Uterus (tissue), 2 donors: ENCODE measurements at regions not wholly inside any gene's neighbourhood (a gene's known extent, or its start where the extent isn't known, plus 50 kb on each side); places are given as distances from the start of the nearest gene placed in this dataset.

Experiments used
- POLR2A ChIP-seq, 2 donors: fragments of 450-650 bp; IDR thresholded peaks; one replicate each; pipeline ENCODE4 v1.6.1; 2016; ENCODE audit warnings: antibody characterized with exemption in 2 of 2, mild to moderate bottlenecking in 1 of 2, moderate library complexity in 1 of 2
- TF ChIP-seq, protein P1 (sequence below), 4 experiments: fragments of 200-600 bp in 2 of 4; fragments of 450-650 bp in 2 of 4; sonication (generic) in 2 of 4; IDR thresholded peaks; one replicate each; pipeline ENCODE4 v1.5.1; 2016 to 2019; ENCODE audit warnings: antibody characterized with exemption in 4 of 4, mild to moderate bottlenecking in 2 of 4, moderate library complexity in 1 of 4

DNA sequence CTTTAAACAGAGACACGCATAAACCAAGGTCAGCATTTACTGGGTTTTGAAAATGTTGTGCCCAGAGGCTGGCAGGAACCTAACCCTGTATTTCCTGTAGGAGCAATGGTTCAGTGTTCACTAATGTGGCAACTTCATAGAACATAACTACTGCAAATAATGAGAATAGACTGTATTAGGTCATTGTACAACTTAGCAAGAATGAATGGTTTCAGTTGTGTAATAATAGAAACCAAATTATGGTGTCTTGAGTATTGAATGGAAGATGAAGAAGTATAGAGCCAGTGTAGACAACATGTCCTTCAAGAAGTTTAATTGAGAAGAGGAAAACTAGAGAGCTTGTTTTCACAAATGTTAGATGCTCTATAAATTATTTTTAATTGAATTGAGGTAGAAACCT is 172.5 kb downstream of the BUB3 start:
- TF ChIP-seq, protein P1, sequence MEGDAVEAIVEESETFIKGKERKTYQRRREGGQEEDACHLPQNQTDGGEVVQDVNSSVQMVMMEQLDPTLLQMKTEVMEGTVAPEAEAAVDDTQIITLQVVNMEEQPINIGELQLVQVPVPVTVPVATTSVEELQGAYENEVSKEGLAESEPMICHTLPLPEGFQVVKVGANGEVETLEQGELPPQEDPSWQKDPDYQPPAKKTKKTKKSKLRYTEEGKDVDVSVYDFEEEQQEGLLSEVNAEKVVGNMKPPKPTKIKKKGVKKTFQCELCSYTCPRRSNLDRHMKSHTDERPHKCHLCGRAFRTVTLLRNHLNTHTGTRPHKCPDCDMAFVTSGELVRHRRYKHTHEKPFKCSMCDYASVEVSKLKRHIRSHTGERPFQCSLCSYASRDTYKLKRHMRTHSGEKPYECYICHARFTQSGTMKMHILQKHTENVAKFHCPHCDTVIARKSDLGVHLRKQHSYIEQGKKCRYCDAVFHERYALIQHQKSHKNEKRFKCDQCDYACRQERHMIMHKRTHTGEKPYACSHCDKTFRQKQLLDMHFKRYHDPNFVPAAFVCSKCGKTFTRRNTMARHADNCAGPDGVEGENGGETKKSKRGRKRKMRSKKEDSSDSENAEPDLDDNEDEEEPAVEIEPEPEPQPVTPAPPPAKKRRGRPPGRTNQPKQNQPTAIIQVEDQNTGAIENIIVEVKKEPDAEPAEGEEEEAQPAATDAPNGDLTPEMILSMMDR (IDR thresholded peaks at IDR 0.05), result no peak
- TF ChIP-seq POLR2A (IDR thresholded peaks at IDR 0.05), result no peak
